Muscle of leg (tissue), 3 donors: ENCODE measurements at regions not wholly inside any gene's neighbourhood (a gene's known extent, or its start where the extent isn't known, plus 50 kb on each side); places are given as distances from the start of the nearest gene placed in this dataset.

Experiments used
- DNase-seq: peaks from one replicate; pipeline ENCODE4 v3.0.0; 2013
- H3K27ac ChIP-seq: one replicate; pipeline ENCODE4 v1.5.1; 2013; ENCODE audit warnings: mild to moderate bottlenecking, low read length, control low read depth
- H3K27me3 ChIP-seq: one replicate; pipeline ENCODE4 v1.6.1; 2013; ENCODE audit warnings: low read length; ENCODE audit not compliant: control insufficient read depth, insufficient read depth
- H3K36me3 ChIP-seq: one replicate; pipeline ENCODE4 v1.6.1; 2013; ENCODE audit warnings: low read length; ENCODE audit not compliant: control insufficient read depth, insufficient read depth
- H3K4me1 ChIP-seq: one replicate; pipeline ENCODE4 v1.6.1; 2013; ENCODE audit warnings: low read length; ENCODE audit not compliant: control insufficient read depth, insufficient read depth
- H3K4me3 ChIP-seq: one replicate; pipeline ENCODE4 v1.5.1; 2013; ENCODE audit warnings: low read length, control low read depth
- H3K9me3 ChIP-seq: replicated peaks from 2 replicates; pipeline ENCODE4 v1.6.1; 2013; ENCODE audit warnings: low read depth, low read length; ENCODE audit not compliant: control insufficient read depth
- WGBS: methylation state at CpG from one replicate; pipeline ENCODE4 v1.1.5; 2013; ENCODE audit warnings: missing lambda C conversion rate; ENCODE audit not compliant: insufficient coverage; 5-methylcytosine and 5-hydroxymethylcytosine counted together

- no peak for DNase-seq
- 4% methylated on average over 13 of the region's 21 CpGs for WGBS
- H3K27me3 ChIP-seq: peaks cover 79% of the 10 kb centered on the region
- no peak overlapping the region for H3K4me3 ChIP-seq
- no peaks in the 10 kb centered on the region for H3K36me3 ChIP-seq
- H3K27ac ChIP-seq: no peak overlapping the region
- H3K4me1 ChIP-seq: peaks cover 28% of the 10 kb centered on the region
- no peaks in the 10 kb centered on the region for H3K9me3 ChIP-seq
Measured at GRCh38 chr7:155371331-155371883, 73.7 kb downstream of the INSIG1 start.

GRCh38 chr7:155371884-155372781 lies 74.5 kb downstream of the INSIG1 start:
- Histone ChIP-seq H3K9me3 (no peaks in the 10 kb centered on the region), H3K36me3 (no peaks in the 10 kb centered on the region), H3K27me3 (peaks cover 81% of the 10 kb centered on the region), H3K4me1 (peaks cover 28% of the 10 kb centered on the region), H3K27ac (no peak overlapping the region), H3K4me3 (no peak overlapping the region)
- DNase-seq: no peak
- WGBS: 1% methylated on average over 78 of the region's 82 CpGs

GRCh38 chr7:155372782-155373358 lies 75.2 kb downstream of the INSIG1 start:
- Histone ChIP-seq H3K4me1 (peaks cover 33% of the 10 kb centered on the region), H3K9me3 (no peaks in the 10 kb centered on the region), H3K36me3 (no peaks in the 10 kb centered on the region), H3K27ac (no peak overlapping the region), H3K27me3 (peaks cover 88% of the 10 kb centered on the region), H3K4me3 (no peak overlapping the region)
- no peak for DNase-seq
- 0% methylated on average over 12 of the region's 28 CpGs for WGBS

- H3K4me1 ChIP-seq: peaks cover 37% of the 10 kb centered on the region
- H3K27ac ChIP-seq: no peak overlapping the region
- H3K27me3 ChIP-seq: peaks cover 92% of the 10 kb centered on the region
- no peaks in the 10 kb centered on the region for H3K36me3 ChIP-seq
- WGBS: 2% methylated on average over 43 of the region's 62 CpGs
- no peaks in the 10 kb centered on the region for H3K9me3 ChIP-seq
- H3K4me3 ChIP-seq: peak overlapping the region; percentile 5
- no peak for DNase-seq
Measured at GRCh38 chr7:155373359-155374273, 75.9 kb downstream of the INSIG1 start.

- 1% methylated on average over 88 of the region's 110 CpGs for WGBS
- H3K9me3 ChIP-seq: no peaks in the 10 kb centered on the region
- no peak overlapping the region for H3K4me3 ChIP-seq
- DNase-seq: no peak
- peaks cover 92% of the 10 kb centered on the region for H3K27me3 ChIP-seq
- H3K27ac ChIP-seq: no peak overlapping the region
- H3K4me1 ChIP-seq: peaks cover 39% of the 10 kb centered on the region
- H3K36me3 ChIP-seq: no peaks in the 10 kb centered on the region
Measured at GRCh38 chr7:155374276-155375252, 76.9 kb downstream of the INSIG1 start.

- DNase-seq: peak; percentile 35
- H3K4me3 ChIP-seq: no peak overlapping the region
- H3K27ac ChIP-seq: no peak overlapping the region
- 4% methylated on average over 5 of the region's 16 CpGs for whole genome bisulfite sequencing
- H3K36me3 ChIP-seq: no peaks in the 10 kb centered on the region
- H3K27me3 ChIP-seq: peaks cover 92% of the 10 kb centered on the region
- H3K9me3 ChIP-seq: no peaks in the 10 kb centered on the region
- H3K4me1 ChIP-seq: peaks cover 39% of the 10 kb centered on the region
Measured at GRCh38 chr7:155375337-155376277, 77.9 kb downstream of the INSIG1 start.

GRCh38 chr7:155377071-155377837 lies 79.6 kb downstream of the INSIG1 start:
- H3K4me1 ChIP-seq: peaks cover 46% of the 10 kb centered on the region
- no peak for DNase-seq
- no peak overlapping the region for H3K4me3 ChIP-seq
- no peaks in the 10 kb centered on the region for H3K36me3 ChIP-seq
- H3K27ac ChIP-seq: no peak overlapping the region
- H3K27me3 ChIP-seq: peaks cover 92% of the 10 kb centered on the region
- 2% methylated on average over 9 of the region's 13 CpGs for WGBS
- H3K9me3 ChIP-seq: no peaks in the 10 kb centered on the region
